Activated CD4-positive, alpha-beta T cell treated with anti-CD3 and anti-CD28 coated beads, Interleukin-2, amount 10 ng/mL, durations not matched to agents 7 days and 5 days (primary cell): ENCODE measurements at regions not wholly inside any gene's neighbourhood (a gene's known extent, or its start where the extent isn't known, plus 50 kb on each side); places are given as distances from the start of the nearest gene placed in this dataset.
"Not testable (repeated sequence)": the region's sequence is repeated elsewhere in the genome, so short reads cannot be mapped to it uniquely, and the experiment has no call there.

Source experiments
- CTCF ChIA-PET: fragments of 350-600 bp; sonication (Branson Sonifier 250); formaldehyde crosslinking; loops from one replicate; lab custom pipeline; 2021; ENCODE audit warnings: antibody characterized with exemption; lab: Charles Lee
- POLR2A ChIA-PET: fragments of 350-600 bp; sonication (Branson Sonifier 250); formaldehyde crosslinking; loops from one replicate; lab custom pipeline; 2021; ENCODE audit warnings: antibody characterized with exemption; lab: Charles Lee
- DNase-seq: peaks from one replicate; pipeline ENCODE4 v3.0.0-alpha.2; 2020
- H3K27ac Mint-ChIP-seq: one replicate; pipeline ENCODE4 v1.8.0; 2021; ENCODE audit warnings: mild to moderate bottlenecking, moderate library complexity, mixed read lengths
- H3K27me3 Mint-ChIP-seq: one replicate; pipeline ENCODE4 v1.8.0; 2021; ENCODE audit warnings: mixed read lengths
- H3K36me3 Mint-ChIP-seq: one replicate; pipeline ENCODE4 v1.8.0; 2021; ENCODE audit warnings: low read depth, mixed read lengths
- H3K4me1 Mint-ChIP-seq: one replicate; pipeline ENCODE4 v1.8.0; 2021; ENCODE audit warnings: mixed read lengths
- H3K4me3 Mint-ChIP-seq: one replicate; pipeline ENCODE4 v1.8.0; 2021; ENCODE audit warnings: mild to moderate bottlenecking, moderate library complexity, mixed read lengths
- H3K9me3 Mint-ChIP-seq: one replicate; pipeline ENCODE4 v1.8.0; 2021; ENCODE audit warnings: mixed read lengths

GRCh38 chr6:85066266-85066665, 301.9 kb upstream of the TBX18 start:
- CTCF ChIA-PET = no interaction called here
- Mint-ChIP-seq H3K27me3 (no peaks in the 10 kb centered on the region), H3K4me3 (no peak overlapping the region), H3K9me3 (peaks cover 3% of the 10 kb centered on the region), H3K4me1 (no peaks in the 10 kb centered on the region), H3K27ac (no peak overlapping the region), H3K36me3 (no peaks in the 10 kb centered on the region)
- POLR2A ChIA-PET = no interaction called here
- no peak for DNase-seq

GRCh38 chr6:85065831-85066230, 301.4 kb upstream of the TBX18 start:
- no peaks in the 10 kb centered on the region for H3K4me1 Mint-ChIP-seq
- POLR2A ChIA-PET = no interaction called here
- H3K27me3 Mint-ChIP-seq = no peaks in the 10 kb centered on the region
- H3K4me3 Mint-ChIP-seq = no peak overlapping the region
- DNase-seq = no peak
- H3K27ac Mint-ChIP-seq = no peak overlapping the region
- no peaks in the 10 kb centered on the region for H3K36me3 Mint-ChIP-seq
- peaks cover 3% of the 10 kb centered on the region for H3K9me3 Mint-ChIP-seq
- CTCF ChIA-PET = no interaction called here

GRCh38 chr6:85063611-85064010, 299.2 kb upstream of the TBX18 start:
- CTCF ChIA-PET = no interaction called here
- no peaks in the 10 kb centered on the region for H3K4me1 Mint-ChIP-seq
- H3K27me3 Mint-ChIP-seq = no peaks in the 10 kb centered on the region
- POLR2A ChIA-PET = no interaction called here
- H3K36me3 Mint-ChIP-seq = no peaks in the 10 kb centered on the region
- no peak overlapping the region for H3K4me3 Mint-ChIP-seq
- H3K9me3 Mint-ChIP-seq = peaks cover 3% of the 10 kb centered on the region
- no peak for DNase-seq
- no peak overlapping the region for H3K27ac Mint-ChIP-seq

GRCh38 chr6:85062884-85063283, 298.5 kb upstream of the TBX18 start:
- POLR2A ChIA-PET = no interaction called here

GRCh38 chr6:85058806-85059205, 294.4 kb upstream of the TBX18 start:
- H3K27me3 Mint-ChIP-seq = no peaks in the 10 kb centered on the region
- no peak overlapping the region for H3K4me3 Mint-ChIP-seq
- POLR2A ChIA-PET = no interaction called here
- no peak overlapping the region for H3K27ac Mint-ChIP-seq
- CTCF ChIA-PET = no interaction called here
- no peak for DNase-seq
- no peaks in the 10 kb centered on the region for H3K36me3 Mint-ChIP-seq
- no peaks in the 10 kb centered on the region for H3K4me1 Mint-ChIP-seq
- H3K9me3 Mint-ChIP-seq = no peaks in the 10 kb centered on the region

More at GRCh38 chr6:85062884-85063283, 298.5 kb upstream of the TBX18 start:
- Mint-ChIP-seq H3K27ac (no peak overlapping the region), H3K4me1 (no peaks in the 10 kb centered on the region), H3K4me3 (no peak overlapping the region), H3K36me3 (no peaks in the 10 kb centered on the region), H3K9me3 (peaks cover 3% of the 10 kb centered on the region), H3K27me3 (no peaks in the 10 kb centered on the region)
- no peak for DNase-seq
- CTCF ChIA-PET = no interaction called here

GRCh38 chr6:85050149-85050548, 285.8 kb upstream of the TBX18 start:
- no peaks in the 10 kb centered on the region for H3K27me3 Mint-ChIP-seq
- no peak overlapping the region for H3K4me3 Mint-ChIP-seq
- POLR2A ChIA-PET = no interaction called here
- no peak for DNase-seq
- H3K9me3 Mint-ChIP-seq = no peaks in the 10 kb centered on the region
- H3K4me1 Mint-ChIP-seq = no peaks in the 10 kb centered on the region
- CTCF ChIA-PET = no interaction called here
- no peak overlapping the region for H3K27ac Mint-ChIP-seq
- no peaks in the 10 kb centered on the region for H3K36me3 Mint-ChIP-seq

GRCh38 chr6:85049282-85049681, 284.9 kb upstream of the TBX18 start:
- Mint-ChIP-seq H3K4me3 (no peak overlapping the region), H3K27me3 (no peaks in the 10 kb centered on the region)
- POLR2A ChIA-PET = no interaction called here

GRCh38 chr6:85047818-85048217, 283.4 kb upstream of the TBX18 start:
- ChIA-PET CTCF (no interaction called here), POLR2A (no interaction called here)
- H3K36me3 Mint-ChIP-seq = no peaks in the 10 kb centered on the region
- no peaks in the 10 kb centered on the region for H3K27me3 Mint-ChIP-seq
- no peak overlapping the region for H3K4me3 Mint-ChIP-seq
- no peaks in the 10 kb centered on the region for H3K4me1 Mint-ChIP-seq
- no peaks in the 10 kb centered on the region for H3K9me3 Mint-ChIP-seq
- H3K27ac Mint-ChIP-seq = no peak overlapping the region
- DNase-seq = no peak

More at GRCh38 chr6:85049282-85049681, 284.9 kb upstream of the TBX18 start:
- Mint-ChIP-seq H3K9me3 (no peaks in the 10 kb centered on the region), H3K36me3 (no peaks in the 10 kb centered on the region), H3K27ac (no peak overlapping the region), H3K4me1 (no peaks in the 10 kb centered on the region)
- DNase-seq = no peak
- CTCF ChIA-PET = no interaction called here

- H3K27me3 Mint-ChIP-seq, H3K4me3 Mint-ChIP-seq, H3K27ac Mint-ChIP-seq, H3K4me1 Mint-ChIP-seq, H3K36me3 Mint-ChIP-seq, POLR2A ChIA-PET, CTCF ChIA-PET, H3K9me3 Mint-ChIP-seq, DNase-seq: not testable (repeated sequence)
Observed at GRCh38 chr6:85045767-85046166, 281.4 kb upstream of the TBX18 start.

- ChIA-PET POLR2A (no interaction called here), CTCF (no interaction called here)
- no peaks in the 10 kb centered on the region for H3K4me1 Mint-ChIP-seq
Observed at GRCh38 chr6:85044361-85044760, 280.0 kb upstream of the TBX18 start.

GRCh38 chr6:85041376-85041775, 277.0 kb upstream of the TBX18 start:
- POLR2A ChIA-PET = no interaction called here
- Mint-ChIP-seq H3K9me3 (no peaks in the 10 kb centered on the region), H3K27me3 (no peaks in the 10 kb centered on the region), H3K4me3 (no peak overlapping the region), H3K27ac (no peak overlapping the region), H3K4me1 (no peaks in the 10 kb centered on the region), H3K36me3 (no peaks in the 10 kb centered on the region)
- no peak for DNase-seq
- CTCF ChIA-PET = interaction anchor here (1.2 kb wide), 1 partner anchor 17 kb away, joined by 4 read pairs; no protein-coding TSS in a partner anchor

More at GRCh38 chr6:85044361-85044760, 280.0 kb upstream of the TBX18 start:
- no peaks in the 10 kb centered on the region for H3K36me3 Mint-ChIP-seq
- no peak for DNase-seq
- H3K27ac Mint-ChIP-seq = no peak overlapping the region
- H3K4me3 Mint-ChIP-seq = no peak overlapping the region
- H3K27me3 Mint-ChIP-seq = no peaks in the 10 kb centered on the region
- no peaks in the 10 kb centered on the region for H3K9me3 Mint-ChIP-seq

- no peak for DNase-seq
- Mint-ChIP-seq H3K27me3 (no peaks in the 10 kb centered on the region), H3K9me3 (peaks cover 16% of the 10 kb centered on the region), H3K4me1 (no peaks in the 10 kb centered on the region), H3K36me3 (no peaks in the 10 kb centered on the region), H3K27ac (no peak overlapping the region), H3K4me3 (no peak overlapping the region)
- CTCF ChIA-PET = no interaction called here
- POLR2A ChIA-PET = no interaction called here
Observed at GRCh38 chr6:85037221-85037620, 272.8 kb upstream of the TBX18 start.

GRCh38 chr6:85035766-85036165, 271.4 kb upstream of the TBX18 start:
- CTCF ChIA-PET = no interaction called here
- no peaks in the 10 kb centered on the region for H3K36me3 Mint-ChIP-seq
- POLR2A ChIA-PET = no interaction called here
- H3K9me3 Mint-ChIP-seq = peaks cover 16% of the 10 kb centered on the region
- no peak overlapping the region for H3K27ac Mint-ChIP-seq
- no peaks in the 10 kb centered on the region for H3K4me1 Mint-ChIP-seq
- no peak overlapping the region for H3K4me3 Mint-ChIP-seq
- DNase-seq = no peak
- no peaks in the 10 kb centered on the region for H3K27me3 Mint-ChIP-seq

GRCh38 chr6:85033547-85033946, 269.1 kb upstream of the TBX18 start:
- Mint-ChIP-seq H3K36me3 (no peaks in the 10 kb centered on the region), H3K4me1 (no peaks in the 10 kb centered on the region), H3K9me3 (peaks cover 16% of the 10 kb centered on the region), H3K27me3 (no peaks in the 10 kb centered on the region), H3K4me3 (no peak overlapping the region), H3K27ac (no peak overlapping the region)
- ChIA-PET POLR2A (no interaction called here), CTCF (no interaction called here)
- no peak for DNase-seq
